SU-DHL-6 (cell line): ENCODE measurements at regions not wholly inside any gene's neighbourhood (a gene's known extent, or its start where the extent isn't known, plus 50 kb on each side); places are given as distances from the start of the nearest gene placed in this dataset.
"Not testable (repeated sequence)": the region's sequence is repeated elsewhere in the genome, so short reads cannot be mapped to it uniquely, and the experiment has no call there.

Experiments used
- H2AFZ ChIP-seq: fragments of 200-600 bp; sonication (generic); 2 replicates; pipeline ENCODE4 v1.6.1; 2014; ENCODE audit warnings: low read depth, mild to moderate bottlenecking, moderate library complexity, mixed read lengths, antibody characterized with exemption, low read length; ENCODE audit not compliant: severe bottlenecking
- H3F3A ChIP-seq: fragments of 200-600 bp; shearing (Covaris generic); 2 replicates; pipeline ENCODE4 v1.6.0; 2016; ENCODE audit warnings: antibody characterized with exemption, mild to moderate bottlenecking; ENCODE audit not compliant: insufficient read depth
- H3K27ac ChIP-seq: fragments of 200-600 bp; sonication (generic); 2 replicates; pipeline ENCODE4 v1.5.1; 2016; ENCODE audit warnings: low read depth, mild to moderate bottlenecking, low read length, moderate library complexity, mixed read lengths
- H3K27me3 ChIP-seq: fragments of 200-600 bp; sonication (generic), shearing (Covaris generic); 2 replicates; pipeline ENCODE4 v1.6.0; 2014; ENCODE audit warnings: mild to moderate bottlenecking, low read length
- H3K36me3 ChIP-seq: fragments of 200-600 bp; sonication (generic); 2 replicates; pipeline ENCODE4 v1.6.1; 2014; ENCODE audit warnings: mild to moderate bottlenecking, low read length, mixed read lengths
- H3K4me2 ChIP-seq: fragments of 300-600, 200-600 bp; shearing (Covaris generic), sonication (generic); 2 replicates; pipeline ENCODE4 v1.6.0; 2014; ENCODE audit warnings: low read length, low read depth, mild to moderate bottlenecking; ENCODE audit not compliant: poor library complexity, severe bottlenecking
- H3K4me3 ChIP-seq: fragments of 200-600 bp; sonication (generic); 2 replicates; pipeline ENCODE4 v1.5.1; 2014; ENCODE audit warnings: antibody characterized with exemption, low read length, mild to moderate bottlenecking, mixed read lengths; ENCODE audit not compliant: insufficient read depth, poor library complexity, severe bottlenecking
- H3K79me2 ChIP-seq: fragments of 200-600 bp; sonication (generic); 2 replicates; pipeline ENCODE4 v1.6.1; 2014; ENCODE audit warnings: mild to moderate bottlenecking, low read length, moderate library complexity; ENCODE audit not compliant: insufficient read depth
- H3K9ac ChIP-seq: fragments of 200-600 bp; sonication (generic); 2 replicates; pipeline ENCODE4 v1.7.0; 2014; ENCODE audit warnings: mild to moderate bottlenecking, low read length
- H3K9me2 ChIP-seq: fragments of 200-600 bp; sonication (generic); replicated peaks from 2 replicates; pipeline ENCODE4 v1.6.1; 2014; ENCODE audit warnings: low read length; ENCODE audit not compliant: insufficient read depth
- H3K9me3 ChIP-seq: fragments of 200-600 bp; sonication (generic); 2 replicates; pipeline ENCODE4 v1.6.1; 2014; ENCODE audit warnings: low read length, mixed read lengths; ENCODE audit not compliant: insufficient read depth
- H4K20me1 ChIP-seq: fragments of 200-600 bp; sonication (generic); 2 replicates; pipeline ENCODE4 v1.6.1; 2014; ENCODE audit warnings: low read depth, mild to moderate bottlenecking, antibody characterized with exemption, low read length, moderate library complexity, mixed read lengths
- EZH2phosphoT487 ChIP-seq: fragments of 200-600 bp; sonication (generic), shearing (Covaris generic); conservative IDR thresholded peaks from 2 replicates; pipeline ENCODE4 v1.6.1; 2018; ENCODE audit warnings: mild to moderate bottlenecking, antibody characterized with exemption, low read length, moderate library complexity, mixed read lengths
- TF ChIP-seq, protein P1 (sequence below): fragments of 200-600 bp; sonication (generic); IDR thresholded peaks from one replicate; pipeline ENCODE4 v1.5.1; 2017; ENCODE audit warnings: antibody characterized with exemption, mild to moderate bottlenecking, low read length, moderate library complexity; ENCODE audit not compliant: insufficient read depth, poor library complexity, severe bottlenecking

DNA sequence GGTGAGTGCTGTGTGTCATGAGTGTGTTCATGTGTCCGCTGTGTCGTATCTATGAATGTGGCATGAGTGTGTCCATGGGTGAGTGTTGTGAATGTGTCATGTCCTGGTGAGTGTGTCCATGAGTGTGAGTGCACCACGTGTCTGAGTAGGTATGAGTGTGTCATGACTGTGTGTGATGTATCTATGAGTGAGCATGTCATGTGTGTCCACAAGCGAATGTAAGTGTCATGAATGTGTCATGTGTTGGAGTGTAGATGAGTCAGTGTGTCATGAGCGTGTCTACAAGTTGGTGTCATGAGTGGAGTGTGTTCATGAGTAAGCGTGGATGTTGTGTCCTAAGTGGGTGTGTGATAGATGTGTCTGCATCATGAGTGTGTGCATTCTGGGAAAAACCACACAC is 129.4 kb downstream of the TUBA3C start:
- Histone ChIP-seq H3K27ac (no peak overlapping the region), H3K4me3 (no peak overlapping the region), H3K27me3 (no peaks in the 10 kb centered on the region), H2AFZ (no peak overlapping the region), H3F3A (no peaks in the 10 kb centered on the region), H3K36me3 (no peaks in the 10 kb centered on the region), H3K9ac (no peak overlapping the region), H3K4me2 (no peak overlapping the region), H3K9me2 (no peaks in the 10 kb centered on the region), H3K9me3 (no peaks in the 10 kb centered on the region), H3K79me2 (no peaks in the 10 kb centered on the region), H4K20me1 (no peaks in the 10 kb centered on the region)
- TF ChIP-seq, protein P1, sequence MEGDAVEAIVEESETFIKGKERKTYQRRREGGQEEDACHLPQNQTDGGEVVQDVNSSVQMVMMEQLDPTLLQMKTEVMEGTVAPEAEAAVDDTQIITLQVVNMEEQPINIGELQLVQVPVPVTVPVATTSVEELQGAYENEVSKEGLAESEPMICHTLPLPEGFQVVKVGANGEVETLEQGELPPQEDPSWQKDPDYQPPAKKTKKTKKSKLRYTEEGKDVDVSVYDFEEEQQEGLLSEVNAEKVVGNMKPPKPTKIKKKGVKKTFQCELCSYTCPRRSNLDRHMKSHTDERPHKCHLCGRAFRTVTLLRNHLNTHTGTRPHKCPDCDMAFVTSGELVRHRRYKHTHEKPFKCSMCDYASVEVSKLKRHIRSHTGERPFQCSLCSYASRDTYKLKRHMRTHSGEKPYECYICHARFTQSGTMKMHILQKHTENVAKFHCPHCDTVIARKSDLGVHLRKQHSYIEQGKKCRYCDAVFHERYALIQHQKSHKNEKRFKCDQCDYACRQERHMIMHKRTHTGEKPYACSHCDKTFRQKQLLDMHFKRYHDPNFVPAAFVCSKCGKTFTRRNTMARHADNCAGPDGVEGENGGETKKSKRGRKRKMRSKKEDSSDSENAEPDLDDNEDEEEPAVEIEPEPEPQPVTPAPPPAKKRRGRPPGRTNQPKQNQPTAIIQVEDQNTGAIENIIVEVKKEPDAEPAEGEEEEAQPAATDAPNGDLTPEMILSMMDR = no peak

DNA sequence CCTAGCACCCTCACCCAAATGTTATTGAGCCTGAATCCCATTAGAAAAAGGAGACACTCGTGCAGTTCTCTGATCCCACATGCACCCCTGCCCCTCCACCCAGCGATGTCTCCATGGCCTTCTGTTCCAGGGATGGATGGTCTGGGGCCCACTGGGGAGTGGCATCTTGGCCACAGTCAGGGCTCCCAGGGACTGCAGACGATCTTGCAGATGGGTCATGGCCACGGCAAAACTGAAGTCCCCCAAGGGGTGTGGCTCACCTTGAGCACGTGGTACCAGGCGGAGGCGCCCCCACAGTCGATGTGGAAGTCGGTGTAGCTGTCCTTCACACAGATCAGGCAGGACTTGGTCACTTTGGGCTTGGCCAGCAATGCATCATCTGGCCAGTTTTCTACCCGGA is 130.7 kb downstream of the TUBA3C start:
- Histone ChIP-seq H3K79me2 (no peaks in the 10 kb centered on the region), H4K20me1 (no peaks in the 10 kb centered on the region), H3K36me3 (no peaks in the 10 kb centered on the region), H3K9ac (no peak overlapping the region), H3K4me2 (no peak overlapping the region), H3F3A (no peaks in the 10 kb centered on the region), H3K27ac (no peak overlapping the region), H3K9me2 (no peaks in the 10 kb centered on the region), H2AFZ (no peak overlapping the region), H3K9me3 (no peaks in the 10 kb centered on the region), H3K27me3 (no peaks in the 10 kb centered on the region), H3K4me3 (no peak overlapping the region)
- TF ChIP-seq, protein P1 = no peak
- no peak for TF ChIP-seq EZH2phosphoT487

DNA sequence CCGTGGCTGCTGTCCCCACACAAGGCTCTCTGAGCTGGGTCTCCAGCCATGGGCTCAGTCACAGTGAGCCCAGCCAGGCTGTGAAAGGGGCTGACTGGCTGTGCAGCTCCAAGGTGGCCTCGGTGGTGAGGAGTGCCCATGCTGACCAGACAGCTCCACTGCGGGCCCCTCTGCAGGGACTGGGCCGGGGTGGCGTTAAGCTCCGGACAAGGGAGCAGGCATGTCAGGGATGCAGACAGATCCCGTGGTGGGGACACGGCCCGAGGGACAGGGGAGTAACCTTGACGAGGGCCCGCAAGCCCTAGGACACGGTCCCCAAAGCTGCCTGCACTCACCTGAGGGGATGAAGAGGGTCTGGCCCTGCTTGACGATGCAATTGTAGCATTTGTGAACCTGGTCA is 132.0 kb downstream of the TUBA3C start:
- not testable (repeated sequence) for H3F3A ChIP-seq, H3K27me3 ChIP-seq, H3K27ac ChIP-seq, H2AFZ ChIP-seq, H3K36me3 ChIP-seq, H3K9me3 ChIP-seq, H3K4me2 ChIP-seq, H4K20me1 ChIP-seq, H3K9ac ChIP-seq, H3K9me2 ChIP-seq, H3K4me3 ChIP-seq, H3K79me2 ChIP-seq

DNA sequence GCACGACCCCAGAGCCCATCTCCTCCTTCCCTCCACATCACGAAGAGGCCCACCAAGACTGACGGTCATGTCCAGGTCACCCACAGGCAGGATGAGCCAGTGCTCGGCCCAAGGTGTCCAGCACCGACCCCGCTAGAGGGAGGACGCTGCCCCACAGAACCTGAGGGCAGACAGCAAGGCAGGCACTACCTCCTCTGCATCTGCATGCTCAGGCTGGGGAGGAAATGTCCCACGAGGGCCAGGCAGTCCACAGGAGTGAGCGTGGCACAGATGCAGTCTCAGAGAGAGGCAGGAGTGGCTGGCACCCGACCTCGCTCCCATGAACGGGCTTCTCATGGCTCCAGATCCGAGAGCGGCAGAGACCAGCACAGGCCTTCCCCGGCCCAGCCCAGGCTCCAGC is 133.2 kb downstream of the TUBA3C start:
- TF ChIP-seq EZH2phosphoT487 = no peak
- TF ChIP-seq, protein P1 = no peak
- Histone ChIP-seq H2AFZ (no peak overlapping the region), H3K9me2 (no peaks in the 10 kb centered on the region), H3K79me2 (no peaks in the 10 kb centered on the region), H4K20me1 (no peaks in the 10 kb centered on the region), H3K9me3 (no peaks in the 10 kb centered on the region), H3K9ac (no peak overlapping the region), H3F3A (no peaks in the 10 kb centered on the region), H3K4me2 (no peak overlapping the region), H3K4me3 (no peak overlapping the region), H3K27ac (no peak overlapping the region), H3K36me3 (no peaks in the 10 kb centered on the region), H3K27me3 (no peaks in the 10 kb centered on the region)
